GM12872 (cell line): ENCODE measurements at regions not wholly inside any gene's neighbourhood (a gene's known extent, or its start where the extent isn't known, plus 50 kb on each side); places are given as distances from the start of the nearest gene placed in this dataset.

Experiments
- TF ChIP-seq, protein P1 (sequence below): IDR thresholded peaks from 3 replicates; pipeline ENCODE4 v1.5.1; 2011; ENCODE audit warnings: low read depth, mild to moderate bottlenecking, low read length, moderate library complexity; ENCODE audit not compliant: insufficient read depth

DNA sequence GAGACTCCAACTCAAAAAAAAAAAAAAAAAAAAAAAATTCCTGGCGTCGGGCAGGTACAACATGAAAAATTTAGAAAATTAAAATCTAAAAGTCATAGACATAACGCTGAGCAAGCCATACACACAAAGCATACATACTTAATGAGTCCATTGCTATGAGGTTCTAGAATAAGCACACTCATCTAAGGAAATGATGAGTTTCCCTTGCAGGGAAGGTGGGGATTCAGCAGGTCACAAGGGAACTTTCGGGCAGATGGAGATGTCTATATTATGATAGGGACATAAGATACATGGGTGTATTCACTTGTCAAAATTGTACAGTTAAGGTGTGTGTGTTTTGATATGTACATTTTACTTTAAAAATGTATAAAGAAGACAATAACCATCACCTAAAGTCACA lies 120.2 kb upstream of the LIPC start:
- TF ChIP-seq, protein P1, sequence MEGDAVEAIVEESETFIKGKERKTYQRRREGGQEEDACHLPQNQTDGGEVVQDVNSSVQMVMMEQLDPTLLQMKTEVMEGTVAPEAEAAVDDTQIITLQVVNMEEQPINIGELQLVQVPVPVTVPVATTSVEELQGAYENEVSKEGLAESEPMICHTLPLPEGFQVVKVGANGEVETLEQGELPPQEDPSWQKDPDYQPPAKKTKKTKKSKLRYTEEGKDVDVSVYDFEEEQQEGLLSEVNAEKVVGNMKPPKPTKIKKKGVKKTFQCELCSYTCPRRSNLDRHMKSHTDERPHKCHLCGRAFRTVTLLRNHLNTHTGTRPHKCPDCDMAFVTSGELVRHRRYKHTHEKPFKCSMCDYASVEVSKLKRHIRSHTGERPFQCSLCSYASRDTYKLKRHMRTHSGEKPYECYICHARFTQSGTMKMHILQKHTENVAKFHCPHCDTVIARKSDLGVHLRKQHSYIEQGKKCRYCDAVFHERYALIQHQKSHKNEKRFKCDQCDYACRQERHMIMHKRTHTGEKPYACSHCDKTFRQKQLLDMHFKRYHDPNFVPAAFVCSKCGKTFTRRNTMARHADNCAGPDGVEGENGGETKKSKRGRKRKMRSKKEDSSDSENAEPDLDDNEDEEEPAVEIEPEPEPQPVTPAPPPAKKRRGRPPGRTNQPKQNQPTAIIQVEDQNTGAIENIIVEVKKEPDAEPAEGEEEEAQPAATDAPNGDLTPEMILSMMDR: no peak

DNA sequence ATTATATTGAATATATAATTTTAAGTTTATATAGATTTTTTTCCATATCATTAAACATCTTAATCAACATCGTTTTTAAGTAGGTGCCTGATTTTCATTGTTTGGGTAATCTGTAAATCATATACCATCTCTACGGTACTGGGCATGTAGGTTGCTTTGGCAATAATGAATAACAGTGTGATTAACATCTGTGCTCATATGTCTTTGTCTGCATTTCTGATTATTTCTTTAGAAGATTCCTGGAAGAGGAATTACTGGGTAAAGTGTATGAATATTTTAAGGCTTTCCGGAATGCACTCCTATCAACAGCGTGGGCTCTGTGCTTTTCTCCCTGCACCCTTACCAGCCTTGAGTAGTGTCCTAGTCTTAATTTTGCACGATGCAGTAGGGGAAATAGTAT lies 119.8 kb upstream of the LIPC start:
- TF ChIP-seq, protein P1: no peak

DNA sequence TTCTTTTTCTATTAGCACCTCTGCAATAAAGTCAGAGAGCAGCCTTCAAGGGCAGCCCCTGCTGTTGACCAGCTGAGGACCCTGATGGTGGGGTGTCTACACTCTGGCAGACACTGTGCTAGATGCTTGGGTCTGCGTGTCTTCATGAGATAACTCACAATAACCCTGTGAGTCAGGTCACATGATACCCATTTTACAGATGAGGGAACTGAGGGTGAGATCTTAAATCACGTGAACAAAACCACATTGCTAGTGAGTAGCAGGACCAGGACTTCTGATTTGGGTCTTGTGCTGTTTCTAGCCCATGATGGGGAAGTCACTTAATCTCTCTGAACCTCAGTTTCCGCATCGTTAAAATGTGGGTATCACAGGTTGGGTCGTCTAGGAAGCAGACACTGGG lies 118.5 kb upstream of the LIPC start:
- TF ChIP-seq, protein P1: no peak

DNA sequence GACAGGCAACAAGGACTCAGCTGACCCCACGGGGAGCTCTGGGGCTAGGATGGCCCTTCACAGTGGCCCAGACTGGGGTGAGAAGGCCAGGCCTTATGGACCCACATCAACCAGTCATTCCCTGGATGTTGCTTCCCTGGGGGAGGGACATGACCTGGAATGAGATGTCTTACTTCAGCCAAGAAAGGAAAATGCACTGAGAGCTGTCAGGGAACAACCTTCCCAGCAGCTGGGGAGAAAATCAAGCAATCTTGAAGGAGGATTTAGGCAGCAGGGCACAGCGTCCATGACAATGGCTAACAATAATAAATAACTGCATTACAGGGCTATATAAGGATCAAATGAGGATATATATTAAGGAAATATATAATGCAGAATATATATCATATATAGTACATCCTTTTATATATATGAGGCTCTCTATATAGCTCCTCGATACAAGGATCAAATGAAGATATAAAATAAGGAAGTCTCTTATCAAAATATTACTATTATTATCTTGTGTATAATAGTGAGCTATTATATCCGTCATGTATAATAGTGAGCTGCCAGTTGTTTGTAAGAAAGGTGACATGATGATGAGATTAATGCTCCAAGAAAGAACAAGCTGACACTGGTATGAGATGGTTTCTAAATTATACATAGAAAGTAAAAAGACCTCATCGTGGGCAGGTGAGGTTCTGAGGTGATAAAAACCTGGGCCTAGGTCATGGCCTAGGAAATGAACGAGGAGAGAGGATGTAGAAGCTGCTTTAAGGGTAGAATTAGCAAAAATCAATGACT lies 117.8 kb upstream of the LIPC start:
- TF ChIP-seq, protein P1: no peak

GRCh38 chr15:58314593-58315216 lies 117.1 kb upstream of the LIPC start:
- TF ChIP-seq, protein P1: no peak

DNA sequence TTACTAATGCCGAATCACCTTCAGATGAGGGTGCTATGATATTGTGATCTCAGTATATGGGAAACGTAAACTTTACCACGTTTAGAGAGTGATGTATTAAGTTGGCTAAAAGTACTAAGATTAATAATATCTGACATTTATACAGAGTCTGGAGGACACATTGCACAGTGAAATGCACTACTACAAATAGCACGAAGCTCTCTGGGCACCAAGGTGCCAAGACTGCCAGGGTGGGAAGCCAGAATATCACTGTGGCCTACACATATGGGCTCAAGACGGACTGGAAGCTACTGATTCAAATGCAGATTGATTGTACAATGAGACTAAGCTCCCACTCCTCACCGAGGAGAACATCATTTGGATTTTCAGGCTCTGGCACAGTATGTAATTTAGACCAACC lies 113.3 kb upstream of the LIPC start:
- TF ChIP-seq, protein P1: no peak

- TF ChIP-seq, protein P1: no peak
Measured at GRCh38 chr15:58321034-58321433, 110.8 kb upstream of the LIPC start.
